ENCODE measurements at regions not wholly inside any gene's neighbourhood (a gene's known extent, or its start where the extent isn't known, plus 50 kb on each side); places are given as distances from the start of the nearest gene placed in this dataset.
A peak's percentile ranks its signal among the peaks of the same experiment; 100 is the strongest.

DNA sequence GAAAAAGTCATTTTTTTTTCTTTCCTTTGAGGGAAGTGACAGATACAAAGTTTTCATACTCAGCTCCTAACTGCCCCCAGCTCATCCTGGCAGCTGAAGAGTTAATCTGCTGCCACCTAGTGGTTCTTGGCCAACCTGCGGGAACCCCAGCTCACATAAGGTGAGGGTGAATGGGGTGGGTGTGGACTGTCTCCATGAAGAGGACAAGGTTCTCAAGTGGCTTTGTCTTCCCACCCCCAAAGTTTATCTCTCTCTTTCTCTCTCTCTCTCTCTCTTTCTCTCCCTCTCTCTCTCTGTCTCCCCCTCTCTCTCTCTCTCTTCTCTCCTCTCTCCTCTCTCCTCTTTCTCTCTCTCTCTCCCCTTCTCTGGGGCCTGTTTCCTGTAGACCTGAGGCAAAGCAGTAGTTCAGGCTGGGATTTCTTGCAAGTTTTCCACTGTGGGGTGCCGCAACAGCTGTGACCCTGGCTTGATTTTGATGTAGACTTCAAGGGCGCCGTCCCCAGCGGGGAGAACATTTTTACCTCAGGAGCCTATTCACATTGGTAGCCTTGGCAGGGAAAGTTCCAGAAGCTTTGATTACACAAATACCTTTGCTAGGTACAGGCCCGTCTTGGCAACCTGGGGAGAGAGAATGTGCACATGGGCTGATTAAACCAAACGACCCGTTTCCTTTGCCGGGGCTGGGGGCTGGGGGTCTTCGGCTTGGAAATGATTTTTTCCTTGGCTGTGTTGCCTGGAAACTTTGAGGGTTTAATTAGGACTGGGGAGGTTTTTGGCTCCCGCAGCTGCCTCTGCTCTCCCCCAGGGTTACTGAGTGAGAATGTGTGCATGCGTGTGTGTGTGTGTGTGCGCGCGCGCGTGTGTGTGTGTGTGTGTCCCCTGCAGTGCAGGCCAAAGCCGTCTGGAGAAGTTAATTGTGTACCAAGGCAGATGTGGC lies 135.9 kb downstream of the TM2D1 start:
- Histone ChIP-seq H3K9me2 (ENCODE audit: low read depth, low read length) (no peaks in the 10 kb centered on the region), H3K9ac (ENCODE audit: low read length) (no peak overlapping the region), H3F3A (ENCODE audit: insufficient read depth, low read length) (no peaks in the 10 kb centered on the region), H4K20me1 (ENCODE audit: insufficient read depth, low read length) (no peaks in the 10 kb centered on the region), H3K4me1 (ENCODE audit: insufficient read depth, low read length, severe bottlenecking) (no peaks in the 10 kb centered on the region), H3K4me2 (ENCODE audit: low read length) (no peak overlapping the region), H2AFZ (ENCODE audit: low read length) (no peak overlapping the region), H3K27me3 (ENCODE audit: insufficient read depth, low read length) (0 out of 2 replicates have a peak, but pooled peaks cover 4% of the 10 kb centered on the region), H3K9me3 (ENCODE audit: low read length) (no peaks in the 10 kb centered on the region), H3K79me2 (ENCODE audit: insufficient read depth, low read length) (no peaks in the 10 kb centered on the region), H3K27ac (ENCODE audit: low read depth, low read length, poor library complexity, severe bottlenecking) (no peak overlapping the region), H3K4me3 (ENCODE audit: low read depth, low read length, poor library complexity, severe bottlenecking) (no peak overlapping the region), H3K36me3 (ENCODE audit: insufficient read depth, low read length) (no peaks in the 10 kb centered on the region)
- no peak for TF ChIP-seq EZH2 (IDR thresholded peaks at IDR 0.05; ENCODE audit: borderline replicate concordance, low read length)
- TF ChIP-seq, protein P1, sequence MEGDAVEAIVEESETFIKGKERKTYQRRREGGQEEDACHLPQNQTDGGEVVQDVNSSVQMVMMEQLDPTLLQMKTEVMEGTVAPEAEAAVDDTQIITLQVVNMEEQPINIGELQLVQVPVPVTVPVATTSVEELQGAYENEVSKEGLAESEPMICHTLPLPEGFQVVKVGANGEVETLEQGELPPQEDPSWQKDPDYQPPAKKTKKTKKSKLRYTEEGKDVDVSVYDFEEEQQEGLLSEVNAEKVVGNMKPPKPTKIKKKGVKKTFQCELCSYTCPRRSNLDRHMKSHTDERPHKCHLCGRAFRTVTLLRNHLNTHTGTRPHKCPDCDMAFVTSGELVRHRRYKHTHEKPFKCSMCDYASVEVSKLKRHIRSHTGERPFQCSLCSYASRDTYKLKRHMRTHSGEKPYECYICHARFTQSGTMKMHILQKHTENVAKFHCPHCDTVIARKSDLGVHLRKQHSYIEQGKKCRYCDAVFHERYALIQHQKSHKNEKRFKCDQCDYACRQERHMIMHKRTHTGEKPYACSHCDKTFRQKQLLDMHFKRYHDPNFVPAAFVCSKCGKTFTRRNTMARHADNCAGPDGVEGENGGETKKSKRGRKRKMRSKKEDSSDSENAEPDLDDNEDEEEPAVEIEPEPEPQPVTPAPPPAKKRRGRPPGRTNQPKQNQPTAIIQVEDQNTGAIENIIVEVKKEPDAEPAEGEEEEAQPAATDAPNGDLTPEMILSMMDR (IDR thresholded peaks at IDR 0.05; ENCODE audit: low read length) = peak; percentile 93

DNA sequence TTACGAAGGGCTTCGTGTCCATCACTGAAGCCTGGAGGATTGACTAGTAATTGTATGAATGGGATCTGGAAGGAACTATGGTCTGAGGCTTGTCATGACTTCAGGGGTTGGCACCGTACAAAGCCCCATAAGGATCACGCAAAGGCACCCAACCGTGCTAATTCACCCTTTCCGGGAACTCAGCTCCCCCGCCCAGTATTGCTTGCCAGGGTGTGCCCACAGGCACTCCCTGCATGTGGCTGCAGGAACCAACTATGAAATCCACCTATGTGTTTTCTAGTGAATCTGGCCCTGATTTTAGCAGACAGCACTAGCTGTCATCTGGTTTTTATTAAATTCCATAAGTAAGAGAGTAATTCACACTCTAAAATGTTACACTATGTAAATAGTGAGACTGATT lies 139.2 kb downstream of the TM2D1 start:
- H3K36me3 ChIP-seq (ENCODE audit: insufficient read depth, low read length) = no peaks in the 10 kb centered on the region
- no peak overlapping the region for H2AFZ ChIP-seq (ENCODE audit: low read length)
- no peaks in the 10 kb centered on the region for H3K4me1 ChIP-seq (ENCODE audit: insufficient read depth, low read length, severe bottlenecking)
- H3K79me2 ChIP-seq (ENCODE audit: insufficient read depth, low read length) = no peaks in the 10 kb centered on the region
- no peak overlapping the region for H3K9ac ChIP-seq (ENCODE audit: low read length)
- TF ChIP-seq EZH2 (IDR thresholded peaks at IDR 0.05; ENCODE audit: borderline replicate concordance, low read length) = no peak
- TF ChIP-seq, protein P1 (IDR thresholded peaks at IDR 0.05; ENCODE audit: low read length) = no peak
- no peak overlapping the region for H3K4me3 ChIP-seq (ENCODE audit: low read depth, low read length, poor library complexity, severe bottlenecking)
- H3K9me3 ChIP-seq (ENCODE audit: low read length) = no peaks in the 10 kb centered on the region
- H3K27ac ChIP-seq (ENCODE audit: low read depth, low read length, poor library complexity, severe bottlenecking) = no peak overlapping the region
- H4K20me1 ChIP-seq (ENCODE audit: insufficient read depth, low read length) = no peaks in the 10 kb centered on the region
- no peak overlapping the region for H3K4me2 ChIP-seq (ENCODE audit: low read length)
- no peaks in the 10 kb centered on the region for H3K27me3 ChIP-seq (ENCODE audit: insufficient read depth, low read length)
- H3K9me2 ChIP-seq (ENCODE audit: low read depth, low read length) = no peaks in the 10 kb centered on the region
- no peaks in the 10 kb centered on the region for H3F3A ChIP-seq (ENCODE audit: insufficient read depth, low read length)

DNA sequence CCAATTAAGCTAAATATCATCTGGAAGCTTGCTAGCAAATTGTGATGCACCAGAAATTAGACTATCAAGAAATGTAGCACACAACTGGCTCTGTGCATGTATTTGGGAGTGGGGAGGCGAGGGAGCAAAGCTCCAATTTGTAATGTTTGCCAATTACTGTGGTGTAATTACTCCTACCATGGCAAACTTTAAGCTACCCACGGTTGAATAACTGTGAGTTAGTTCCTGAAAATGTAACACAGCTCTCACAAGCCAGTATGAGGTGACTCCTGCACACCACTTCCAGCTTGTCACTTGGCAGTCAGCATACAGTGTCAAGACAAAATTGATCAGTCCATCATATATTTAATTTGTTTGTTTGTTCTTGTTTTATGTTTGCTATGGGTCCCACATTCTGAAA lies 141.2 kb downstream of the TM2D1 start:
- H3K4me3 ChIP-seq (ENCODE audit: low read depth, low read length, poor library complexity, severe bottlenecking) = no peak overlapping the region
- no peaks in the 10 kb centered on the region for H3K79me2 ChIP-seq (ENCODE audit: insufficient read depth, low read length)
- H3K36me3 ChIP-seq (ENCODE audit: insufficient read depth, low read length) = no peaks in the 10 kb centered on the region
- no peaks in the 10 kb centered on the region for H3K27me3 ChIP-seq (ENCODE audit: insufficient read depth, low read length)
- H3K27ac ChIP-seq (ENCODE audit: low read depth, low read length, poor library complexity, severe bottlenecking) = no peak overlapping the region
- no peak overlapping the region for H3K4me2 ChIP-seq (ENCODE audit: low read length)
- H3K9me3 ChIP-seq (ENCODE audit: low read length) = no peaks in the 10 kb centered on the region
- H3K9ac ChIP-seq (ENCODE audit: low read length) = no peak overlapping the region
- H4K20me1 ChIP-seq (ENCODE audit: insufficient read depth, low read length) = no peaks in the 10 kb centered on the region
- TF ChIP-seq EZH2 (IDR thresholded peaks at IDR 0.05; ENCODE audit: borderline replicate concordance, low read length) = no peak
- TF ChIP-seq, protein P1 (IDR thresholded peaks at IDR 0.05; ENCODE audit: low read length) = no peak
- H3K4me1 ChIP-seq (ENCODE audit: insufficient read depth, low read length, severe bottlenecking) = no peaks in the 10 kb centered on the region
- H3F3A ChIP-seq (ENCODE audit: insufficient read depth, low read length) = no peaks in the 10 kb centered on the region
- no peak overlapping the region for H2AFZ ChIP-seq (ENCODE audit: low read length)
- no peaks in the 10 kb centered on the region for H3K9me2 ChIP-seq (ENCODE audit: low read depth, low read length)

Data from OCI-LY1 (cell line).